Hepatocyte (in vitro differentiated cells): ENCODE measurements at regions not wholly inside any gene's neighbourhood (a gene's known extent, or its start where the extent isn't known, plus 50 kb on each side); places are given as distances from the start of the nearest gene placed in this dataset.
A peak's percentile ranks its signal among the peaks of the same experiment; 100 is the strongest.

Experiments
- DNase-seq: peaks from one replicate; pipeline ENCODE4 v3.0.0-alpha.2; 2016; ENCODE audit warnings: low spot score
- H2AFZ ChIP-seq: fragments of 200-600 bp; sonication (generic); 2 replicates; pipeline ENCODE4 v1.6.0; 2016; ENCODE audit warnings: antibody characterized with exemption, mild to moderate bottlenecking
- H3K27ac ChIP-seq: fragments of 200-600 bp; sonication (generic); 2 replicates; pipeline ENCODE4 v1.5.1; 2016; ENCODE audit warnings: mild to moderate bottlenecking
- H3K27me3 ChIP-seq: fragments of 200-600 bp; sonication (generic); 2 replicates; pipeline ENCODE4 v1.6.1; 2016
- H3K36me3 ChIP-seq: fragments of 200-600 bp; sonication (generic); replicated peaks from 2 replicates; pipeline ENCODE4 v1.5.1; 2016; ENCODE audit warnings: low read depth; ENCODE audit not compliant: insufficient read depth
- H3K4me1 ChIP-seq: fragments of 200-600 bp; sonication (generic); 2 replicates; pipeline ENCODE4 v1.5.1; 2016; ENCODE audit warnings: mild to moderate bottlenecking, moderate library complexity; ENCODE audit not compliant: insufficient read depth
- H3K4me2 ChIP-seq: fragments of 200-600 bp; sonication (generic); 2 replicates; pipeline ENCODE4 v1.6.0; 2016
- H3K4me3 ChIP-seq: fragments of 200-600 bp; sonication (generic); 2 replicates; pipeline ENCODE4 v1.5.1; 2016; ENCODE audit warnings: mild to moderate bottlenecking
- H3K79me2 ChIP-seq: fragments of 200-600 bp; sonication (generic); 2 replicates; pipeline ENCODE4 v1.6.0; 2017; ENCODE audit warnings: mild to moderate bottlenecking
- H3K9me2 ChIP-seq: fragments of 200-600 bp; sonication (generic); replicated peaks from 2 replicates; pipeline ENCODE4 v1.6.0; 2017; ENCODE audit warnings: mild to moderate bottlenecking; ENCODE audit not compliant: insufficient read depth
- H3K9me3 ChIP-seq: fragments of 200-600 bp; sonication (generic); 2 replicates; pipeline ENCODE4 v1.5.1; 2016; ENCODE audit warnings: low read depth, mild to moderate bottlenecking
- H4K20me1 ChIP-seq: fragments of 200-600 bp; sonication (generic); 2 replicates; pipeline ENCODE4 v1.6.0; 2016; ENCODE audit warnings: mild to moderate bottlenecking; ENCODE audit not compliant: insufficient read depth, poor library complexity, severe bottlenecking
- EZH2 ChIP-seq: fragments of 200-600 bp; sonication (generic); IDR thresholded peaks from 2 replicates; pipeline ENCODE4 v1.6.1; 2016; ENCODE audit warnings: antibody characterized with exemption, mild to moderate bottlenecking, borderline replicate concordance
- EZH2phosphoT487 ChIP-seq: fragments of 200-600 bp; sonication (generic); IDR thresholded peaks from one replicate; pipeline ENCODE4 v1.6.1; 2018; ENCODE audit warnings: antibody characterized with exemption, mild to moderate bottlenecking, low read depth, moderate library complexity; ENCODE audit not compliant: unreplicated experiment, severe bottlenecking
- WGBS: methylation state at CpG from one replicate; pipeline ENCODE4 v1.1.6; 2016; ENCODE audit warnings: low lambda C conversion rate; ENCODE audit errors: missing lambda C conversion rate; 5-methylcytosine and 5-hydroxymethylcytosine counted together
- TF ChIP-seq, protein P1 (sequence below): fragments of 200-600 bp; sonication (generic); IDR thresholded peaks from 2 replicates; pipeline ENCODE4 v1.5.1; 2016; ENCODE audit warnings: antibody characterized with exemption, mild to moderate bottlenecking; ENCODE audit not compliant: poor library complexity

DNA sequence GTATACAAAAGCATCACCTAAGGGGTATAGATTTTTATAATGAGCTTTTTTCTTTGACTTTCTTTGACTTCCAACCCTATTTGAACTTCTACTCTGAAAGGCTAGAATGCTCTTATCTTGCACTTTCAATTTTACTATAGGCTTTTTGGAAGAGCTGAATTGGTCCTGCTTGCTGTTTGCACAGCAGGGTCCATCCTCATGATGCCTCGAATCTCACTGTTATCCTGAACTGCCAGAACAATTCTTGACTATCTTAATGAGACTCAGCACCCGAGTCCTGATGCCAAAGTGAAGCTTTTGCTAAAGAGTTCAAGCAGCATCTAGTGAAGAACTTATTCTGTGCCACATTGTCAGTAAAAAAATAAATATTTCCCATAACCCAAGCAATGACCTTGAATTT lies 488.3 kb upstream of the ANO5 start:
- Histone ChIP-seq H3K36me3 (no peaks in the 10 kb centered on the region), H3K4me2 (no peak overlapping the region), H3K27ac (no peak overlapping the region), H2AFZ (no peak overlapping the region), H3K27me3 (no peaks in the 10 kb centered on the region), H3K79me2 (no peaks in the 10 kb centered on the region), H3K4me3 (no peak overlapping the region), H4K20me1 (no peaks in the 10 kb centered on the region), H3K4me1 (no peaks in the 10 kb centered on the region), H3K9me2 (no peaks in the 10 kb centered on the region), H3K9me3 (no peaks in the 10 kb centered on the region)
- WGBS: 54% methylated on average over 2 of the region's 2 CpGs
- TF ChIP-seq EZH2phosphoT487 (no peak), EZH2 (no peak)
- TF ChIP-seq, protein P1, sequence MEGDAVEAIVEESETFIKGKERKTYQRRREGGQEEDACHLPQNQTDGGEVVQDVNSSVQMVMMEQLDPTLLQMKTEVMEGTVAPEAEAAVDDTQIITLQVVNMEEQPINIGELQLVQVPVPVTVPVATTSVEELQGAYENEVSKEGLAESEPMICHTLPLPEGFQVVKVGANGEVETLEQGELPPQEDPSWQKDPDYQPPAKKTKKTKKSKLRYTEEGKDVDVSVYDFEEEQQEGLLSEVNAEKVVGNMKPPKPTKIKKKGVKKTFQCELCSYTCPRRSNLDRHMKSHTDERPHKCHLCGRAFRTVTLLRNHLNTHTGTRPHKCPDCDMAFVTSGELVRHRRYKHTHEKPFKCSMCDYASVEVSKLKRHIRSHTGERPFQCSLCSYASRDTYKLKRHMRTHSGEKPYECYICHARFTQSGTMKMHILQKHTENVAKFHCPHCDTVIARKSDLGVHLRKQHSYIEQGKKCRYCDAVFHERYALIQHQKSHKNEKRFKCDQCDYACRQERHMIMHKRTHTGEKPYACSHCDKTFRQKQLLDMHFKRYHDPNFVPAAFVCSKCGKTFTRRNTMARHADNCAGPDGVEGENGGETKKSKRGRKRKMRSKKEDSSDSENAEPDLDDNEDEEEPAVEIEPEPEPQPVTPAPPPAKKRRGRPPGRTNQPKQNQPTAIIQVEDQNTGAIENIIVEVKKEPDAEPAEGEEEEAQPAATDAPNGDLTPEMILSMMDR: no peak
- DNase-seq: no peak

DNA sequence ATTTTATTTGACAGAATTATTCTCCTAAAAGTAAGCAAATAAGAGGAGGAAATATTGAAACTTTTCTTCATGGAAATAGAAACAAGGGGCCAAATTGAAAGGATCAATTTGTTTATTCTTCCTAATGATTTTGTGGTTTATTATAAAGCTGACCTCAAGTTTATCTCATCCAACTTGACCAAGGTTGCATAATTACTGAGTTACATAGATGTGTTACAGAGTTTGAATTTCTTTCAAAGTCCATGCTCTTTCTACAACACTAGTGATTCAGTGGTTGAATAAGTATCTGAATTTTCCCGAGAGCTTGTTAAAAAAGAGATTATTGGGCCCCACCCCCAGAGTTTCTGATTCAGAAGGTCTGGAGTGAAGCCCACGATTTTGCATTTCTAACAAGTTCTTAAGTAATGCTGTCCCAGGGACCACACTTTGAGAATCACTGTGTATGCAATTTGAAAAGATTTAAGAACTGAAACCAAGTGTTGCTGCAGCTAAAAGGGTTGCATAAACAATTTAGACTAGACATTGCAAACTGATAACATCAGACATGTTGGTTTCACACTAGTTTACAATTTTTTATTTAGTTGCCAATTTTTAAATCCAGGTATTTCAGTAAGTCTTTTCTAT lies 485.7 kb upstream of the ANO5 start:
- Histone ChIP-seq H3K4me1 (no peaks in the 10 kb centered on the region), H3K4me2 (peak overlapping the region; percentile 24), H3K36me3 (no peaks in the 10 kb centered on the region), H3K9me2 (no peaks in the 10 kb centered on the region), H4K20me1 (no peaks in the 10 kb centered on the region), H2AFZ (no peak overlapping the region), H3K9me3 (no peaks in the 10 kb centered on the region), H3K27me3 (no peaks in the 10 kb centered on the region), H3K4me3 (no peak overlapping the region), H3K79me2 (no peaks in the 10 kb centered on the region), H3K27ac (no peak overlapping the region)
- TF ChIP-seq EZH2phosphoT487 (no peak), EZH2 (no peak)
- TF ChIP-seq, protein P1: no peak
- no peak for DNase-seq
- 37% methylated on average over 2 of the region's 2 CpGs for WGBS

DNA sequence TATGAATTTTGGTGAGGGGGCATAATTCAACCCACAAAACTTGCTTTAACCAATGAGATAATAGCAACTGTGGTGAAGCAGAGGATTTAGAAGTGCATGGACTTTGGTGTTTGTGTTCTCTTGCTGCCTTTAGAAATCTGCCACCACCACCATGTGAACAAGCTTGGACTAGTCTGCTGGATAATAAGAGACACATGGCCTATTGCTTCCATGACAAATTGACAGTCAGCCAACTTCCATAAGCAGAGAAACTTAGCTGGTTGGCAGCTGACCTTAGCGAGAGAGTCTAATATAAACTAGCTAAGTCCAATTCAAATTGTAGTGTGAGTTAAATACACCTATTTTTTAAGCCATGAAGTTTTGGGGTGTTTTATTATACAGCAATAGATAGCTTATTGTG lies 482.1 kb upstream of the ANO5 start:
- Histone ChIP-seq H3K27ac (no peak overlapping the region), H3K4me3 (no peak overlapping the region), H3K36me3 (no peaks in the 10 kb centered on the region), H2AFZ (no peak overlapping the region), H3K4me1 (no peaks in the 10 kb centered on the region), H3K4me2 (no peak overlapping the region), H3K27me3 (no peaks in the 10 kb centered on the region), H3K79me2 (no peaks in the 10 kb centered on the region), H3K9me2 (no peaks in the 10 kb centered on the region), H3K9me3 (no peaks in the 10 kb centered on the region), H4K20me1 (no peaks in the 10 kb centered on the region)
- TF ChIP-seq EZH2phosphoT487 (no peak), EZH2 (no peak)
- TF ChIP-seq, protein P1: no peak
- DNase-seq: peak; percentile 20
- WGBS: 75% methylated on average over 1 of the region's 1 CpG
